Esophagus muscularis mucosa (tissue), 4 donors: ENCODE measurements at regions not wholly inside any gene's neighbourhood (a gene's known extent, or its start where the extent isn't known, plus 50 kb on each side); places are given as distances from the start of the nearest gene placed in this dataset.
"Not testable (repeated sequence)": the region's sequence is repeated elsewhere in the genome, so short reads cannot be mapped to it uniquely, and the experiment has no call there.

Source experiments
- DNase-seq: peaks from one replicate; pipeline ENCODE4 v3.0.0-alpha.2; 2017; ENCODE audit errors: extremely low spot score
- H3K27ac ChIP-seq, 4 donors: fragments of 200-600 bp; sonication (generic); replicated peaks in 1 of 4; 1 replicate in 3 of 4; 2 replicates in 1 of 4; pipeline ENCODE4 v1.5.1; 2016 to 2019; ENCODE audit warnings: mild to moderate bottlenecking in 1 of 4
- H3K27me3 ChIP-seq, 4 donors: fragments of 200-600 bp; sonication (generic); one replicate each; pipeline versions ENCODE4 v1.5.1 to v1.6.0; 2016 to 2019
- H3K36me3 ChIP-seq, 4 donors: fragments of 200-600 bp; sonication (generic); one replicate each; pipeline ENCODE4 v1.5.1; 2016 to 2019
- H3K4me1 ChIP-seq, 4 donors: fragments of 200-600 bp; sonication (generic); one replicate each; pipeline ENCODE4 v1.5.1; 2016 to 2019
- H3K4me3 ChIP-seq, 4 donors: fragments of 200-600 bp; sonication (generic); 1 replicate in 2 of 4; 2 replicates in 2 of 4; pipeline ENCODE4 v1.5.1; 2016 to 2019; ENCODE audit warnings: mild to moderate bottlenecking in 4 of 4, moderate library complexity in 1 of 4
- H3K9me3 ChIP-seq, 4 donors: fragments of 200-600 bp; sonication (generic); 1 replicate in 3 of 4; 2 replicates in 1 of 4; pipeline ENCODE4 v1.5.1; 2016 to 2019
- CTCF ChIP-seq, 3 experiments: fragments of 200-600 bp in 2 of 3; fragments of 450-650 bp in 1 of 3; sonication (generic) in 2 of 3; IDR thresholded peaks; one replicate each; pipeline ENCODE4 v1.5.1; 2017 to 2019; ENCODE audit warnings: antibody characterized with exemption in 3 of 3, mild to moderate bottlenecking in 2 of 3, moderate library complexity in 1 of 3
- EP300 ChIP-seq: sonication (generic); formaldehyde crosslinking; IDR thresholded peaks from one replicate; pipeline ENCODE4 v1.6.1; 2017; ENCODE audit warnings: antibody characterized with exemption
- POLR2A ChIP-seq: fragments of 450-650 bp; IDR thresholded peaks from one replicate; pipeline ENCODE4 v1.6.1; 2017; ENCODE audit warnings: antibody characterized with exemption, moderate library complexity, mild to moderate bottlenecking, low read depth
- POLR2AphosphoS5 ChIP-seq, 2 donors: sonication (generic); formaldehyde crosslinking; IDR thresholded peaks; one replicate each; pipeline ENCODE4 v1.6.1; 2017; ENCODE audit warnings: antibody characterized with exemption in 2 of 2
- WGBS: methylation state at CpG from one replicate; pipeline ENCODE4 v1.1.5; 2018; 5-methylcytosine and 5-hydroxymethylcytosine counted together
- intact Hi-C: fragments of 100-400 bp; cut with DNase I; formaldehyde crosslinking; loops from one replicate; pipeline ENCODE4 v1.15.1; 2023

- Histone ChIP-seq H3K36me3 (no peaks in the 10 kb centered on the region), H3K4me3 (no peak overlapping the region), H3K27me3 (no peaks in the 10 kb centered on the region), H3K4me1 (no peaks in the 10 kb centered on the region), H3K9me3 (no peaks in the 10 kb centered on the region), H3K27ac (no peak overlapping the region)
- WGBS = 77% methylated on average over 5 of the region's 5 CpGs
- TF ChIP-seq POLR2A (no peak), EP300 (no peak), POLR2AphosphoS5 (IDR thresholded peaks at IDR 0.05) (no peak), CTCF (IDR thresholded peaks at IDR 0.05) (no peak)
- intact Hi-C loops = no loop called here
- no peak for DNase-seq
Measured at GRCh38 chr6:12624142-12624837, 92.3 kb upstream of the PHACTR1 start.

GRCh38 chr6:12627053-12627452 is 89.5 kb upstream of the PHACTR1 start:
- WGBS = 100% methylated on average over 1 of the region's 1 CpG
- H3K4me1 ChIP-seq = no peaks in the 10 kb centered on the region
- no peak overlapping the region for H3K27ac ChIP-seq
- H3K36me3 ChIP-seq = no peaks in the 10 kb centered on the region
- intact Hi-C loops = no loop called here
- TF ChIP-seq POLR2A (no peak), EP300 (no peak), POLR2AphosphoS5 (IDR thresholded peaks at IDR 0.05) (no peak), CTCF (IDR thresholded peaks at IDR 0.05) (no peak)
- no peak overlapping the region for H3K4me3 ChIP-seq
- no peak for DNase-seq
- no peaks in the 10 kb centered on the region for H3K27me3 ChIP-seq
- no peaks in the 10 kb centered on the region for H3K9me3 ChIP-seq

- Histone ChIP-seq H3K9me3 (no peaks in the 10 kb centered on the region), H3K36me3 (no peaks in the 10 kb centered on the region), H3K27me3 (no peaks in the 10 kb centered on the region), H3K4me1 (no peaks in the 10 kb centered on the region), H3K4me3 (no peak overlapping the region), H3K27ac (no peak overlapping the region)
- no peak for TF ChIP-seq CTCF (IDR thresholded peaks at IDR 0.05)
- no peak for TF ChIP-seq POLR2AphosphoS5 (IDR thresholded peaks at IDR 0.05)
- TF ChIP-seq POLR2A = no peak
- TF ChIP-seq EP300 = no peak
- DNase-seq = no peak
- intact Hi-C loops = no loop called here
- WGBS = 92% methylated on average over 2 of the region's 2 CpGs
Measured at GRCh38 chr6:12628327-12628726, 88.2 kb upstream of the PHACTR1 start.

GRCh38 chr6:12633746-12634145 is 82.8 kb upstream of the PHACTR1 start:
- DNase-seq, intact Hi-C loops, H3K36me3 ChIP-seq: not testable (repeated sequence)

GRCh38 chr6:12635375-12635774 is 81.2 kb upstream of the PHACTR1 start:
- Histone ChIP-seq H3K9me3 (peaks cover 0 to 5% (median 0%) of the 10 kb centered on the region in 4 donors), H3K4me3 (no peak overlapping the region), H3K27me3 (no peaks in the 10 kb centered on the region), H3K27ac (no peak overlapping the region), H3K4me1 (no peaks in the 10 kb centered on the region), H3K36me3 (no peaks in the 10 kb centered on the region)
- TF ChIP-seq CTCF (IDR thresholded peaks at IDR 0.05) (no peak), POLR2A (no peak), POLR2AphosphoS5 (IDR thresholded peaks at IDR 0.05) (no peak), EP300 (no peak)
- no peak for DNase-seq
- WGBS = 65% methylated on average over 2 of the region's 2 CpGs
- intact Hi-C loops = loop anchor here (5.0 kb wide), 1 partner anchor 257 kb away; no protein-coding TSS in a partner anchor

More at GRCh38 chr6:12633746-12634145, 82.8 kb upstream of the PHACTR1 start:
- H3K9me3 ChIP-seq, H3K27me3 ChIP-seq, H3K27ac ChIP-seq, H3K4me3 ChIP-seq, H3K4me1 ChIP-seq: not testable (repeated sequence)
- 91% methylated on average over 1 of the region's 1 CpG for WGBS
